NCI-H2107 (cell line): ENCODE measurements at regions not wholly inside any gene's neighbourhood (a gene's known extent, or its start where the extent isn't known, plus 50 kb on each side); places are given as distances from the start of the nearest gene placed in this dataset.
A peak's percentile ranks its signal among the peaks of the same experiment; 100 is the strongest.

Experiments
- DNase-seq: peaks from one replicate; lab custom pipeline; 2025; lab: John Stamatoyannopoulos, UW

DNA sequence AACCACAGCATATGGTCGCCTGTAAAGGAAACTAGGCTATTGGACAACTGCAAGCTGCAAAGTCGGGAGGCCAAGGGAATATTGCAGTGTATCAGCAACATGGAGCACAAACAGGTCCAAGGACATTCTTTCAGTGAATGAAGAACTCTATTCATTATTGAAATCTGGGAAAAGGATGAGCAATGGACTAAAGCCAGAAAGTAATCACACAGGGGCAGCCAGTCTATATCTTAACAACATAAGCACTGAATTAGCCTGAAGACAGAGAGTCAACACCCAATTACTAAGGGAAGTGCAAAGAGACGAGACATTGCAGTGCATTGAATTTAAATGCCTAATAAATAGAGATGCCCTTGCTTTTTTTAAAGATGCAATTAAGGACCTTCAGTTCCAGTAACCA, 615.5 kb upstream of the SETBP1 start:
- DNase-seq: no peak

DNA sequence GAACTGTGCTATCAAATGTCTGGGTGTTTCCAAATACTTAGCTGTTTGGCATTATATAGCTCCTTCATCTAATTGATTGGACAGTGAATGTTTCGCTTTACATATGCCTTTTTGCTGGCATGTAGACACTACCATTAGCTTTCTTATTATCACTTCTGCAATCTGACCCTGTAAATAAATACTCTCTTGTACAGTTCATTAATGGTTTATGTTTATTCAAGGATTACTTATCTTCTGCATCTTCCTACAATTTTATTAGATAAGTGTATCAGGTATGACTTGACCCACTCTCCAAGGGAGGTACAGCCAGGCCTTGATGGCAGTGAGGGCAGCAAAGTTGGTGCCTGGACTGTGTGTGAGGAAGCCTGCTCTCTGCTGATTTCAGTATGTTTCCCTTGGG, 614.1 kb upstream of the SETBP1 start:
- no peak for DNase-seq

DNA sequence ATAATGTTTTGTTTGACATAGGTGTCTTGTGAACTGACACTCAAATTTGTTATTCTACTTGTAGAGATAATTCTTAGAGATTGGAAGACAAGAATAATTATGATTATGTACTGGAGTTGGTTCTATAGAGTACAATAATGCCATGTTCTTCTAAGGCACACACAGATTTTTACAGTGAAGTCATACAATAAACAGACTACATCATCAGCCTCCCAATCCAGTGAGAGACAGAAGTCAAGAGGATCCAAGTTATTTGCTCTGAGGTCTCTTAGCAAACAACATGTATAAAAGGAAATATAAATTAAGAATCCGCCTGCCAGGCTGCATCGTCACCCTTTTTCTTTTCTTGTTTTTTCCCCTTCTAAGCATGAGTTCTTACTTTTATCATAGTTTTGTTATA, 613.5 kb upstream of the SETBP1 start:
- DNase-seq: no peak

DNA sequence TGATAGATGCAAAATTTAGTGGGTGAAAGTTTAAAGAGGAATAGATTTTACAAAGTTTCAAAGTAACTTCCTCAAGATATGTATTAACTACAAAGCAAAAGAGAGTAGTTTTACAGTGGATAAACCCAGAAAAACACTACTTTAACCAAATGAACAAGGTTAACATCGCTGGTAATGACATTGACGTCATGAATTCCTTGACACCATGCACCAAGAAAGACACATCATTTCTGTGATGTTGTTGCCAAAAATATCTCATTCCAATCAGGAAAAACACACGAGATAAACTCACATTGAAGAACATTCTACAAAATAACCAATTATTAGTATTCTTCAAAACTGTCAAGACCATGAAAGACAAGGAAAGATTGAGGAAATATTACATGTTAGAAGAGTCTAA, 605.6 kb upstream of the SETBP1 start:
- DNase-seq: no peak

DNA sequence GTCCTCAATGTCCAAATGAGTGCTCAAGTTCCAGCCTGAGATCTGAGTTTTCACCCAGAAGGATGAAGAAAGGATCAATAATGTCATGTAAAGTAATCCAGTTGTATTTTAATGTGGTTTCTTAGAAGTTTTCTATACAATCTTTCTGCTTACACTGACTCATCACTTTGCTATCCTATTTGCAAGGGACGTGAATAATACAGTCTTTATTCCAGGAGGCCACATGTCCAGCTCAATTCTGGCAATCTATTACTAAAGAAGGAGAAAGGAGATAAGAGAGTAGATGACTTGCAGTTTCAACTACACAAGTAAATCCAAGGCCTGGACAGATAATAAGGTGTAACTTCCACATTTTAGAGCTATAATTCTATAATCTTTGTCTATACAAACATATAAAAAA, 601.1 kb upstream of the SETBP1 start:
- no peak for DNase-seq

DNA sequence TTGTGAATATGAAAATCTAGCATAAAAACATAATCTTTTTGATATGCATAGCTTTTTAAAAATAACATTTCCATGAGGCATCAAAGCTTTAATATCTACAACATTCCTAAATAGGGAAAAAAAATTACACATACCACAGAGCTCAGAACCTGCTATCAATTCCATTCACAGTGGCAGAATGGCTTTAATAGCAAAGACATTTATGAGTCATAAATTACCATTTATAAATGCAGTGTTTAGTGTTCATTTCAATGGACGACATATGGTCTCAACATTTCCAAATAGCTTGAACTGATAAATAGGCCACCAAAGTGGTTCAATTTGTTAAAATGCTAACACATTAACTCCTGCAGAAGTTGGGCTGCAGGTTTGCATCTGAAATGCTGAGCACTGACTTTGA, 600.6 kb upstream of the SETBP1 start:
- no peak for DNase-seq

DNA sequence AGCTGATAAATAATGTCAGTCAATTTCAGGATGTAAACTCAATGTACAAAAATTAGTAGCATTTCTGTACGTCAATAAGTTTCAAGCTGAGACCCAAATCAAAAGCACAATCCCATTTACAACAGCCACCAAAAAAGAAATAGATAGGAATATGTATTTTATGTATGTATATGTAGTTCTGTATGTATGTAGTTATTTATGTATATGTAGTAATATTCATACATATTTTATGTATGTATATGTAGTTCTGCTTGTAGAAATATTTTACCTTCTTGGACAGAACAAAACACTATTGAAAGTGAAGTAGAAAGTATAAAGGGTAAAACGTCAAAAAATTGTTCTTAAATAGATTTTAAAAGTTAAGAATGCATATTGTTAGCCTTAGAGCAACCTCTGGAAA, 591.0 kb upstream of the SETBP1 start:
- DNase-seq: no peak

DNA sequence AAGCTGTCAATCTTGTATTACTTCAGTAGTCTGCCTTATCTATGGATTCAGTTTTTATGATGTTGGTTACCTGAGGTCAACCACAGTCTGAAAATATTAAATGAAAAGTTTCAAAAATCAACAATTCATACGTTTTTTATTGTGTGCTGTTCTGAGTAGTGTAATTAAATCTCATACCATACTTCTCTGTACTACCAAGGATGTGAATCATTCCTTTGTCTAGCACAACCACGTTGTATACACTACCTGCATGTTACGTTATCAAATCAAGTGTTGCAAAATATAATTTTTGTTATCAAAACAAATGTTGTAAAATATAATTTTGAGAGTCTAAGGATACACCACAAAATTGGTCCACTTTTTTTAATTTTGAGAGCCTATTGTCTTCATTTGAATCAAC, 590.2 kb upstream of the SETBP1 start:
- no peak for DNase-seq

DNA sequence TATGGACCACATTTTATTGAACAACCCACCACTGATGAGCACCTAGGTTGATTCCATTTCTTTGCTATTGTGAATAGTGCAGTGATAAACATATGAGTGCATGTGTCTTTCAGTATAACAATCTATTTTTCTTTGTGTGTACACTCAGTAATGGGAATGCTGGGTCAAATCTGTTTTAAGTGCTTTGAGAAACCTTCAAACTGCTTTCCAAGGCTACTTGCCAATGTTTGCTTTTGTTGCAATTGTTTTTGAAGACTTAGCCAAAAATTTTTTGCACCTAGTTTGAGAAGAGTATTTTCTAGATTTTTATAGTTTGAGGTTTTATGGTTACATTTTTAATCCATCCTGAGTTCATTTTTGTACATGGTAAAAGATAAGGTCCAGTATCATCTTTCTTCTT, 587.4 kb upstream of the SETBP1 start:
- no peak for DNase-seq

DNA sequence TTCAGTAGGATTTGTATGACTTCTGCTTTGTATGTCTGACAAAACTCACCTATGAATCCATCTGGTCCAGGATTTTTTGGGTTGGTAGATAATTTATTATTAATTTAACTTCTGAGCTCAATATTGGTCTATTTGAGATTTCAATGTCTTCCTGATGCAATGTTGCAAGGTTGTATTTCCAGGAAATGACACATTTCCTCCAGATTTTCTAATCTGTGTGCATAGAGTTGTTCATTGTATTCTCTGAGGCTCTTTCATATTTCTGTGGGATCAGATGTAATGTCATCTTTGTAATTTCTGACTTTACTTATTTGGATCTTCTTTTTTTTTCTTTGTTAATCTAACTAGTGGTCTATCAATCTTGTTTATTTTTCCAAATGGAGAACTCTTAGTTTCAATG, 584.7 kb upstream of the SETBP1 start:
- no peak for DNase-seq

DNA sequence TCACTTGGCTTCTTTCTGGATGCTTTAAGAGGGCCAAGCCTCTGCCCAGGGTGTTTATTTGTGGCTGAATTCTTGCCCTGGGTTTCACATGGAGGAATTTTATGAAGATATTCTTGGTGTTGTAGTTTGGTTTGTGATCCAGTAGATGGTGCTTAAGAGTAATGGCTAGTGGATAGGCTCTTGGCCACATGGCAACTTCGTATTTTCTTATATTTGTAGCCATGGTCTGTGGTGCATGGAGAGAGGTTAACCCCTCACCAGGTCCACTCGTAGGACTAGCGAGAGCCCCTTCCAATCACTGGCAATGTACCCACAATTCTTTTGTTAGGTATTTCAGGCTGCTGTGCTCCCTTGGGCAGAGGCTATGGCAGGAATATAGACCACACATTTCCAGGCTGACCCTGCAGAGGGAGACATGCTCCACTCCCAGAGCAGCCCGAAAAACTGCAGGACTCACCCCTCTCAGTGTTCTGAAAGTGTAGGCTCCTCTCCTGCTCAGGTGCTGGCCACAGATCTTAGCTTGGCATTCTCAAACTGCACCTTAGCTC, 582.1 kb upstream of the SETBP1 start:
- DNase-seq: no peak

DNA sequence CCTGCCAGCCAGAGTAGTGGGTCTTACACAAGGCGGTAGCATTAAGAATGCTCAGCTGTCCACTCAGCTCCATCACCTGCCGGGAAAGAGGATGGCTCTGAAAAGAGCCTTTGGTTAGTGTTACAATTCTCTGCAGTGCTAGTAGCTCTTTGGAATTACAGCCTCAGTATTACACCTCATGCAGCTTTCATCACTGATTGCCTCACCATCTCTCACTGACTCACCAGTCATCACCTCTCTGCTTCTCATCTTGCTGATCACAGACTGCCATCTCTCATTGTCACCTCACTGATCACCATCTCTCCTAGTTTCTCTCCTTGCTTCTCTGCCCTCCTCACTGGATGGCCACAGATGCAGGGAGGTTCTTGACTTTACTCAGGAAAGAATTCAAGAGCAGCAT, 573.5 kb upstream of the SETBP1 start:
- no peak for DNase-seq

DNA sequence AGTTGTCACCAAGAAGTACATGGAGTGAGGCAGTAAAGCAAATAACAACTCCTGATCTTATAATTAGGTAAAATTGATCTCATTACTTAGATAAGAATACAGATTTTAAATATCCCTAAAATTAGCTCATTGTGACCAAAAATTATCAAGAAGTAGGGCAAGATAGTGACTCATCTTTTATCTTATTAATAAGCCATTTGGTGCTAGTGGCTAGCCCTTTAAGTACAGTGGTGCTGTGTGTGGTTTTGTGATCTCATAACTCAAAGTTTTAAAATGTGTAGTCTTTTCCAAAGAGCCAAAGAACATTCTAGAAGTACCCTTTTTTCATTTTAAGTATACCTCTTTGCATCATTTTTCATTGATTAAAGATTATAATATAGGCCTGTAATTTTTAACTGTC, 569.4 kb upstream of the SETBP1 start:
- no peak for DNase-seq

DNA sequence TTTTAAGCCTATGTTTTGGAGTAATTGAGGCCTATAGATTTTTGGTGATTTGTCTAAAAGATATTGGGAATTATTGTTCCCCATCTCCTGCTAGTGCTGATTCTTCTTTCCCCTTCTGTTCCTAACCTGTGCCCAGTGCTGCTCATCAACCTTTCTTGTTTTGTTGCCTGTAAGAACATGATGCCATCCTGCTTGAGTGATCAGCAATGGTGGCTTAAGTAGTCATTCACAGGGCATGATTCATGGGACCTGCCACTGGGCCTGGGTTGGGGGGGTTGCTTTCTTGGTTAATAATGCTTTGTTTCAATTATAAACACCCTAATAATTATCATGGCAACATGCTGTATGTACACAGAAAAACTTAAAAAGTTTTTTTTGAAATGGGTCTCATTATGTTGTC, 562.9 kb upstream of the SETBP1 start:
- DNase-seq: no peak

DNA sequence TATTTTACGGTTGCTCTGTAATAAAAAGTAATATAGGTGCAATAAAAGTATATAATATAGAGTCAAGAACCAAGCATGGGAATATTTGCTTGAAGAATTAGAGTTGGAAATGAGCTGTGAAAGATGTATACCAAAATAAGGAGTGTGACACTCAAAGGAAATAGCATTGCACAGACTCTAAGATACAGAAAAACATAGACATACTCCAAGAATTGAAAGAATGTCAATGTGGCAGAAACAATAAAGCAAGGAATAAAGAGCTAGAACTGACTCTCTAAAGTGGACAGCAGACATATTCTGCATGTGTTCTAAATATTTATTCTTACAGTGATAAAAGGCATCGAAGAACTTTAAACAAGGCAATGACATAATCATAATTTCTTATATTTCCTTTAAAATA, 561.1 kb upstream of the SETBP1 start:
- DNase-seq: no peak

DNA sequence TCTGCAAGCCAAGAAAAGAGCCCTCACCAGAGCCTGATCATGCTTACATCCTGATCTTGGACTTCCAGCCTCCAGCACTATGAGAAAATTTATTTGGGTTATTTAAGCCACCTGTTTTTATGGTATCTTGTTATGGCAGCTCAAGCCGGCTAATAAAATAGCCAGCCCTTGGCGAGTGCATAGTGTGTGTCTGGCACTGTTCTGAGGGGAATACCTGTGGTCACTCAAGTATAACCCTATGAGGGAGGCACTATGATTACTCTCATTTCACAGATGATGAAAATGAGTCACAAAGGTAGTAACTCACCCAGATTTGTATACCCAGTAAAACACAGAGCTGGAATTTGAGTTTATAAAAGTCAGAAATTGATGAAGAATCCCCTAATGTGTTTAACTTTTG, 556.9 kb upstream of the SETBP1 start:
- DNase-seq: no peak

DNA sequence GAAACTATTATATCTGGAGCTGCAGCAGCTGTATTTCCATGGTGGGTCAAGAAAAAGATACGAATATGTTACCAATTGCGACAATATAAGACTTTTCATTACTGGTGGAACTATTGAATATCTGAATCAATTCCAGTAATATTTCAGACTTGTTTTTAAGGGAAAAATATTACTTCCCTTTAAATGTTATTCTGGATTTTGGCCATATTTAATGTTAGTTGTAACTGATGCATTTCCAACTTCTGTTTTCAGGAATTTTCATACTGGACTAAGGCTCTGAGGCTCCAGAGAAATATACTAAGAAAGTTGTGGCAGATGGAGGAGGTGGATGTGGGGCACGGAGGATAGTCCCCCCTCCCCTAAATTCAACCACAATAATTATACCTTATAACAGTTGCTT, 555.2 kb upstream of the SETBP1 start:
- DNase-seq: no peak

DNA sequence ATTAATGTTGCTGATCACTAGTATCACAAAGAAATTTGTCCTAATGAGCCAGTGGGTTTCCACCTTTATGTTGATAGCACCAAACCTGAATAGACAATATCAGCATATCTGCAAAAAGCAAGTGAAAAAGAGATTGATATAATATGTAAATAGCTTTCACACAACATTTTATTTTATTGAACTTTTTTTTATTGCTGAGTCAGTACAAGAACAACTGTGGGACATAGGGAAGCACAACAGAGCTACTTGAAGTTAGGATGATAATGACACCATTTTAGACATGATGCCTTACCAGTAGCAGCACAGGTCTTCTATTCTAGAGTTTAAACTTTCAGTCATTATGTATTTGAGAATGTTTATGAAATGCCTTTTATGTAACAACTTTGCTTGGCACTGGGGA, 554.1 kb upstream of the SETBP1 start:
- DNase-seq: no peak

DNA sequence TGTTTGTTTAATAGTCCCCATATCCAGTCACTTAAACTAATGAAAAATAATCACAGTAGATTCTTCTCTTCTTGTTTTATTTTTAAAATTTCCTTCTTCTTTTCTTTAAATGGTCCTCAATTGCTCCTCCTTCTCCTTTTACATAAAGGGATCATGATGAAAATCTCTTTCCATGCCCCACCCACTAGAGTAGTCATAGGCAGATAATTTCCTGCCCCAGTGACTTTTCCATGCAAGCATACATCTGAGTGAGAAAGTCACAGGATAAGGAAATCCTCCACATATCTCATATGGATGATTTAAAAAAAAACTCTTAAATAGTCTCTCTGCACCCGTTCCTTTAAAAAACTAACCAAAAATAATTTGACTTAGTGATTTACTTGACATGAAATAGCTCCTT, 552.3 kb upstream of the SETBP1 start:
- DNase-seq: no peak

DNA sequence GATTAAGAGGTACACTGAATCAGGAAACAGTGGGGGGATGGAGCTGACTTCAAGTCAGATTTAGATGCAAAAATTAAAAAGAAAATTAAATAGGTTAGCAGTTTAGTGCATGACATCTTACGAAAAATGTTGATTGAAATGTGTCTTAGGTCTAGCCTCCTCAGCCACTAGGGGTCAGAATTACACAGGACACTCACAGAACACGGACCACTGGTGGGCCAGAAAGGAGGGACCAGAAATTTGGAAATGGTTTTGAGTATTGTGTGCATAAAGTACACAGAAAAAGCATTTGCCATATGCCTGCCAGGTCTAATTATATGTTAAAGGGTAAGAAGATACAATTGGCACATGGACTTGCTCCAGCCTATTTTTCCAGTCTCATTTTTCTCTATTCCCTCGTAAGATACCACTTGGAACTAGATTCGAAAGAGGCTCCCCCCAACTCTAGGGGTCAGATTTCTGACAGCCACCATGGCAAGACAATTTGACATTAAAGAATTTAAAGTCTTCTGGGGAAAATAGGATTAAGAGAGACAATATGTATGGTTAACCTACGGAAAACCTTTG, 550.2 kb upstream of the SETBP1 start:
- peak; percentile 29 for DNase-seq

DNA sequence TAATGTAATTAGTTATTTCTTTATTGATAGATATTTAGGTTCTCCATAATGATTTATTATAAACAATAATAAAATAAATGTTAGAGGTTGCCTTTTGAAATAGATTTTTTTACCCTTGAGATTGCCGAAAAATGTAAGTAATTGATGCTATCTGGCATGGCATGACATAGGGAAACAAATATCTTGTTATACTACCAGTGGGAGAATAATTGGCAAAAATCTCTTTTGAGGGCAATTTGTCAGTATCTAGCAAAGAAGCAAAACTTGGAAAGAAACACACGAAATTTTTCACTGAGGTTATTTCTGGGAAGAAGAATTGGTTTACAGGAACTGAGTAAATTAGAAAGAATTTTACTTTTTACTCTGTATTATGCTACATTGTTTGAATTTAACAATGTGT, 547.2 kb upstream of the SETBP1 start:
- no peak for DNase-seq

DNA sequence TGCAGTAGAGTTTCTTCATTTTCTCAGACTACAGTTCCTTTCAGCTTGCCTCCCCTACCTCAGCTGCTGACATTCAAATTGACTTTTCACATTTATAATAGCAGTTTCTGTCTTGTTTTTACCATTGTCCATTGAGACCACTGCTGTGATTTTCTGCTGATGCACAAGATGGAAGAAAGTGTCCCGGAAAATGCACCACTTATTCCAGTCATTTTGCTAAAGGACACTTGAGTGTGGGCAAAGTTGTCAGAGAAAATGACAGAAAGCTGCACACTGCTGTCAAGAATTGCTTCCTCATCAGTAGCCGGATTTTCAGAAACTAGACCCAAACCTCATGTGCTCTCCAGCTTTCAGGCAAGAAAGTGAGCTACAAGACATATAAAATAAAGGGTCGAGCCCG, 546.2 kb upstream of the SETBP1 start:
- no peak for DNase-seq

DNA sequence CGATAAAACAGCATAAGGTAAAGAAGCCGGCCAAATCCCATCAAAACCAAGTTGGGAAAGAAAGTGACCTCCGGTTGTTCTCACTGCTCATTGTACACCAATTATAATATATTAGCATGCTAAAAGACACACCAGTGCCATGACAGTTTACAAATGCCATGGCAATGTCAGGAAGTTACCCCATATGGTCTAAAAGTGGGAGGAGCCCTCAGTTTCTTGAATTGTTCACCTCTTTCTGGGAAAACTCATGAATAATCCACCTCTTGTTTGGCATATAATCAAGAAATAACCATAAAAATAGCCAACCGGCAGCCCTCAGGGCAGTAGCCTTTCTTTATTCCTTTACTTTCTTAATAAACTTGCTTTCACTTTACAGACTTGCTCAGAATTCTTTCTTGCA, 544.9 kb upstream of the SETBP1 start:
- DNase-seq: no peak

DNA sequence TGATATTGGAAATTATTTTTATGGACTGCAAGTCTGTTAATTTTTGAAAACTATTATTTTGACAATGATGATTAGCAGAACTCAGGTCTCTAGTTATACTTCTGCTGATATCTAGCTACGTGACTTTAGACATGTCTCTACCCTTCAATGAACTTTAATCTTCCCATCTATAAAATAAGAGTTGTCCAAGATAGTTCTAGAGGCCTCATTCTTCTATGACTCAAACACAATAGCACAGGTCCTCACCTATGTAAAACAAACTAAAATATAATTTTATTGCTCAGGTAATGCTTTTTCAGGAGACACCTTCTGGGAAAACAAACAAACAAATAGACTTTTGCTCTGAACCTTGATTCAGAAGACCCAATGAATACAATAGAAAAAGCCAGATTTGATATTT, 544.4 kb upstream of the SETBP1 start:
- no peak for DNase-seq

DNA sequence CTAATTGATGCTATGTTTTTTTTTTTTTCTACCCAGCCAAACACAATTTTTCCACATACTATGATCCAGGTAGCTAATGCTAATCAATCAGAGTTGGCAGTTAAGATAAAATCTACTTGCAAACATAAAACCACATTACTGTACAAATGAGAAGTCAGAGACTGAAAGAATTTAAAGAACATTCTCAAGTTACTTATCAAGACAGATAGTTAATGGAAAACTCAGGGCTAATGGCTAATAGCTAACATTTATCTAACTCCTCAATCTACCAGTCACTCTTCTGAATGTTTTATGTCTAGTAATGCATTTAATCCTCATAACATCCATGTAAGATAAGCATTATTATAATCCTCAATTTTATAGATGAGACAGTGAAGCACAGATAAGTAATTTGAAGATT, 537.6 kb upstream of the SETBP1 start:
- DNase-seq: no peak
